GM19463 (cell line): ENCODE measurements at regions not wholly inside any gene's neighbourhood (a gene's known extent, or its start where the extent isn't known, plus 50 kb on each side); places are given as distances from the start of the nearest gene placed in this dataset.
"Not testable (repeated sequence)": the region's sequence is repeated elsewhere in the genome, so short reads cannot be mapped to it uniquely, and the experiment has no call there.

Source experiments
- ATAC-seq: cut with Tn5 transposase; IDR thresholded peaks from one replicate; pipeline ENCODE4 v1.9.1; 2021; ENCODE audit warnings: mild to moderate bottlenecking, moderate library complexity; ENCODE audit not compliant: unreplicated experiment

DNA sequence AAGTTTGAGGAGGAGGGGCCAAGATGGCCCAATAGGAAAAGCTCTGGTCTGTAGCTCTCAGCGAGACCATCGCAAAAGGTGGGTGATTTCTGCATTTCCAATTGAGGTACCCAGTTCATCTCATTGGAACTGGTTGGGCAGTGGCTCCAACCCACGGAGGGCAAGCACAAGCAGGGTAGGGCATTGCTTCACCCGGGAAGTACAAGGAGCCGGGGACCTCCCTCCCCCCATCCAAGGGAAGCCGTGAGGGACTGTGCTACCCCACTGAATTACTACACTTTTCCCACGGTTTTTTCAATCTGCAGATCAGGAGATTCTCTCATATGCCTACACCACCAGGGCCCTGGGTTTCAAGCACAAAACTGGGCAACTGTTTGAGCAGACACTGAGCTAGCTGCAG is 58.0 kb upstream of the EFCAB3 start:
- no peak for ATAC-seq

GRCh38 chr17:62321451-62321850 is 58.9 kb upstream of the EFCAB3 start:
- ATAC-seq: no peak

GRCh38 chr17:62319846-62320245 is 60.5 kb upstream of the EFCAB3 start:
- no peak for ATAC-seq

DNA sequence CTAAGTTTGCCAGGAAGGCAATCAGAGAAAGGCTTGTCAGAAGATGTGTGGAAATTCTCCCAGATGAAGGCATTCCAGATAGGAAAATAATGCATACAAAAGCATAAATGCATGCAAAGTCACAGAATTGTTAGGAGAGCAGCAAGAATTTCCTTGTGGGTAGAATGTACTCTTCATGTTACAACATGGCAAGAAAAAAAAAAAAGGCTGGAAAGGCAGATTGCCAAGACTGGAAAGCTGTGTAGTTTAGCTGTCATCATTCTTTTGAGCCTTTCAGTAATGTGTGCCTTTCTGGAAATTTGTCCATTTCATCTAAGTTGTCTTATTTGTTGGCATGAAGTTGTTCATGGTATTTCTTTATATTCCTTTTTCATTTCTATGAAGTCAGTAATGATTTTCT is 71.0 kb upstream of the EFCAB3 start:
- no peak for ATAC-seq

- ATAC-seq: no peak
These were observed 73.2 kb upstream of the EFCAB3 start for GRCh38 chr17:62307196-62307595.

GRCh38 chr17:62303476-62303875 is 76.9 kb upstream of the EFCAB3 start:
- no peak for ATAC-seq

- ATAC-seq: no peak
These were observed 79.7 kb upstream of the EFCAB3 start for GRCh38 chr17:62300697-62301096.

DNA sequence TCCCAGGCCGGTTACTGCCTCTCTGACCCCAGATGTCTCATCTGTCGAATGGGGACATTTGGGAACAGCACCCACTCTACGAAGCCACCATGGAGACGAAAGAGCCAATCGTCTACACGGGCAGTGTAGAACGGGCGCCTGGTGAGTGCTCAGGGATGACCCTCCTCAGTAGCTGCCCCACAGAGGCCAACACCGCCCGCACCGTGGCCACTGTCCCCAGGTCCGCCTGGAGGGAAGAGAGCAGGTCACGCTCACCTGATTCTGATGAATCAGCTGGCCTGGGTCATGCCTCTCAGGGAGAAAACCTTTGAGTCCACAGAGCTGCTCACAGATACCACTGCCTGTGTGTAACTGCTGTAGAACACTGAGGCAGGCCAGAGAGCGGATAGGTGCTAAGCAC is 105.1 kb upstream of the EFCAB3 start:
- not testable (repeated sequence) for ATAC-seq

- ATAC-seq: not testable (repeated sequence)
These were observed 112.0 kb upstream of the EFCAB3 start for GRCh38 chr17:62268361-62268760.

DNA sequence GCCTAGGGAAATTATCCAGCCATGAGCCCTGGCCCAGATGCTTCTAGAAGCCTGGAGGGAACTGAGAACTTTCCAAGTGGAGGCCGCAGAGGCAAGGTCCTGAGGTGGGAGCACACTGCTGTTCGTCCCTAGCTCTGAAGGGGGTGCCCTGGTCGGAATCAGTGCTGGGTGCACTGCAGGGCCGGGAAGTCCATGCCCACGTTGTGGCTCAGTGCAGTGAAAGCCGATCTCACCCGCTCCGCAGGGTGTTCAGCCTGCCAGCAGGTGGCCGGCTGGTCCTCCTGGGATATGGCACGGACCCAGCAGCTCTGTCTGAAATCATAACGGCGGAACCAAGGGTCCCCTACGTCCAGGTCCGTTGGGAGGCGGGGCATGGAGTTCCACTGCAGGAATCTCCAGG is 115.4 kb upstream of the EFCAB3 start:
- ATAC-seq: not testable (repeated sequence)

- not testable (repeated sequence) for ATAC-seq
These were observed 124.6 kb upstream of the EFCAB3 start for GRCh38 chr17:62255791-62256190.

DNA sequence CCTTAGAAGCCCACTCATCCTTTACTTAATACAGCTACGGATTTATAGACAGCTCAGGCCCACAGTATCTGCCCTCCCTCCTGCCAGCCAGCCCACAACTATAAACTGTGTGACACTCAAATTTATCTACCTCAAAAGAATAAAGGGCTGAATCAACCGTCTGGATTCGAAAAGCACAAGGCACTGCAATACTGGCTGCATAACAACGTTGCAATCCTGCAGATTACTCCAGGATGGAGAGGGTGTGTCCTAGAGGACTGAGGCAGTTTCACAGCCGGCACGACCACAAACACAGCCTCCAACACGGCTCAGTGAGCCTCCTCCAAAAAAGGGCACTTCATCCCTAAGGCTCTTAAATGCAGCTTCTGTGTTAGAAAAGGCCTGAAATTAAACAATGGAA is 138.3 kb upstream of the EFCAB3 start:
- ATAC-seq: not testable (repeated sequence)

DNA sequence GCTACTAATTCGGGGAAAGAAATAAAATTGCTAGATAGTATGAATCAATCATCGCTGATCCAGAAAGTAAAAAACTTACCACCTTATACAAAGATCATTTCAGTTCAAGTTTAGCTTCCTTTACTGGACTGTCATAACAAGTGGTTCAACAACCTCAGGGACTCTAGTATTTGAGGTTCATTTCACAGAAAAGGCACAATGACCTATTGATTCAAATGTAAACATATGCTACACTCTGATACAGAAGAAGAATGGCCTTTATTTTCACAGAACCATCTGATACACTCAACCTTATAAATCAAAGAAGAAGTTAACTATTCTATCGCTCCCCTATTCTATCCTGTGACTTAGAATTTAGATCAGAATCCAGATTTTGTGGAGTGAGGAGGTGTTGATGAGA is 140.8 kb upstream of the EFCAB3 start:
- ATAC-seq: not testable (repeated sequence)

DNA sequence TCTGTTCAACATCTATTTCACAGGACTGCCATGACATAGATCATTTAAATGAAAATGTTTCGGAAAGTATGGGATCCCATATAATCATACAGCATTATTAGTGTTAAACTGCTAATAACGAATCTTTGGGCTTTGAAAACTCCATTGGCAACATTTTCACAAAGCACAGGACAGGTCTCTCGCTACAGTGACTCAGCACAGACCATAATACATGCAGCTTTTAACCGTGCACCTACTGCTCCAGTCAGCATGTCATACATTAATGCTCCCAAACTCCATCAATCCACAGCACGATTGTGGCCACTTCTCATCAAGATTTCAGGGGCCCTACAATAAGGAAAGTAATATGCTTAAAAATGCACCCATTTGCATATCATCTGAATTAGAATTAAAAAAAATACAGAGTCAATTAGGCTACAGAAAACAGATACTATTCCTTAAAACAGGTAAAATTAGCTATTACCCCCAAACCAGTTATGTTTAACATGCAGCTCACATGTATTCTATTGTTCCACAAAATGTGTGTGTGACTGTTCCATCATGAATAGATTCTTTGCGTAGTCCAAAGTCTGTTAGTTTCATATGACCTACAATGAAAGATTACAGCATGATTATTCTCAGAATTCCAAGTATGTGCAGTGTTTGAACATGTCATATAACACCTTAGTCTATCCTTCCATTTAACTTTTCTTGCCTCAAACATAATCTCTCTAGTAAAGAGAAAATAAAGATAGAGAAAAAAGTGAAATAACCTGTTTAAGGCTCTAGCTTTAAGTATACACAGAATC is 141.6 kb upstream of the EFCAB3 start:
- not testable (repeated sequence) for ATAC-seq

GRCh38 chr17:62233822-62234481 is 146.4 kb upstream of the EFCAB3 start:
- ATAC-seq: not testable (repeated sequence)

- ATAC-seq: not testable (repeated sequence)
These were observed 149.1 kb upstream of the EFCAB3 start for GRCh38 chr17:62231293-62231692.

DNA sequence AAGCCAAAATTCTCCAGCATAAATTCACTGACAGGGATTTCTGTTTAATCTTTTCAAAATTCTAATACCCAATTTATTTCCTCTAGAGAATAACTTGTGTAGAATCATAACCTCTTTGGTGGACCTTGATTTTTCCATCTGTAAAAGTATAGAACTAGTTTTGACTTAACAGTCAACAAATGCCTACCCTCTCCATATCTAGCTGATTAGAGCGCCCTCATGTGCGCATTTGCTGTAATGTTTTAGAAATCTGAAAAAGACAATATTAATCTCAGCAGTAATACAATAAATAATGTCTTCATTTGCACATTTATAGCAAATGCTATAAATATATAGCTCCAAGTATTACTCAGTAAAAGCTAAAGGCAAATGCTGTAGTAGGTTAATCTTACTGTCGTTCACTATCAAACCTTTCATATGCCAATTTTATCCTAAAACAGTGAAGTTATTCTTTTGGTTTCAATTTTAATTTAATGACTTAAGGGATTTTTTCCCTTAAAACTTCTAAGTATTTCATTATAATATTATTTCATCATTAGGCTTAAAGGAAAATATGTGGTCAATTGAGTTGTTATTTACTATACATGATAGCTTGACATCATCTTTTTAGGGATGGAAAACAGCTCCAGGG is 153.6 kb upstream of the EFCAB3 start:
- not testable (repeated sequence) for ATAC-seq

DNA sequence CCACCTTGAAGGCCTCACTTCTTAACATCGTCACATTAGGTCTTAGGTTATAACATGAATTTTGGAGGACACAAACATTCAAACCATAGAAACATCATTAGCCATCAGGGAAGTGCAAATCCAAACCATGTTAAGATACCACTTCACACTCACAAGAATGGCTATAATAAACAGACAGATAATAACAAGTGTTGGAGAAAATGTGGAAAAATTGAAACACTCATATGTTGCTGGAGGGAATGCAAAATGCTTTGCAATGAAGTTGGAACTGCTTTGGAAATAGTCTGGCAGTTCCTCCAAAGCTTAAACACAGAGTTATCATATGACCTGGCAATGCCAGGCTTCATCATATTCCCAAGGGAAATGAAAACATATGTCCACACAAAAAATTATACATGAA is 156.8 kb upstream of the EFCAB3 start:
- ATAC-seq: not testable (repeated sequence)

DNA sequence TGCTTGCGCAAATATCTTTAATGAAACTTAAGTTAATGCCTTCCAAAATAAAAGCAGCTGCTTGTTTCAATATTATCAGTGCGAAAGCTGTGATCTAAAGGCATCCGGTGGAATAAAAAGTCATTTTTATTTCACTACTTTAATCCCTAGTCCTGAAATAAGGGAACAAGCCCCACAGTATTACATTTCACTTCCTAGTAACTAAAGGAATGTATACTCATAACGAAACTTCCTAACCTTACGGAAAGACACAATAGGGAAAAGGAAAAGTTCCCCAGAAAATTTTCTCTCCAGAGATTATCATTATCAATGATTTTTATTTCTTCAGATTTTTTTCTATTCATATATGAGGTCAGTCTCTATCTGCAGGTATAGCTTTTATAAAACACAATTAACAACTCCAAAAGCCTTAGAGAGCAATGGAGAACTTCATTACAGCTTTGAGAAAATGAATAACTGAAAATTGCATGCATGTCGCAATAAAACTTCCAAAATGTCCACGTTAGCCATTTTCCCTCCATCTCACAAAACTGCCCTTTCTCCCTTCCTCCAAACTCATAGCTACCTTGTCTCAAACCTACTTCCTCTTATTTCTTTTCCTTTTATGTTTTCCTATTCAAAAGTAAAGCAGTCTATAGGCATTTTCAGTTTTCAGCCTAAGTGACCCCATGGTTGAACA is 154.3 kb upstream of the MED13 start:
- ATAC-seq: no peak

DNA sequence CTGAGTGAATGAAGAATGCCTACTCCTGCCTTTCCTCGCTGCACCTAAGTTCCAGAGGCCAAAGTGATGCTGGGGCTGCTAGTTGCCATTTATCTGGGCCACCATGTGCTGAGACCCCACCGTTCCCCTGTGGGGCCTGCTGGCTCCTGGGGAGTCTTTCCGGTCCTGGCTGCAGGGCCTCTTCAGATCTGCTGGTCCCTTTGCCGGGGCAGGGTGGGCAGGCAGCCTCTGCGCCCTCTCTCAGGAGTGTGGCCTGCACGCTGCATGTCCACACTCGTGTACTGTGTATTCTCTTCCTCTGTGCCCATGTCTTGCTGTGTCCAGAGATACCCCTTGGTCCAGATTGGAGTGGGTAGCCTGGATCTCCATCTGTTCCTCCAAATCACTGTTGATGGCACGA is 151.8 kb upstream of the MED13 start:
- no peak for ATAC-seq

DNA sequence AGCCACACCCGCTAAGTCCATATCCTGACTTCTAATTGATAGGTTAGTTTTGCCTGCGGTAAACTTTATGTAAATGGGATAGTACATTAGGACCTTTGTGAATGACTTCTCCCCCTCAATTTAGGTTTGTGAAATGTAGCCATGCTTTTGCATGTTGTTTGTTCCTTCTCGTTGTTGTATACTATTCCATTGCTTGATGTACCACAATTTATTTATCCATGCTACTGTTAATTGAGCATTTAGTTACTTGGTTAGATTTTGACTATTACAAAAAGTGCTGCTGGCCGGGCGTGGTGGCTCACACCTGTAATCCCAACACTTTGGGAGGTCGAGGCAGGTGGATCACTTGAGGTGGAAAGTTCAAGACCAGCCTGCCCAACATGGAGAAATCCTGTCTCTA is 150.8 kb upstream of the MED13 start:
- not testable (repeated sequence) for ATAC-seq
